Stimulated activated naive CD8-positive, alpha-beta T cell treated with anti-CD3 and anti-CD28 coated beads, Interleukin-15, amount 100 ng/mL, for 72 hours (primary cell): ENCODE measurements at regions not wholly inside any gene's neighbourhood (a gene's known extent, or its start where the extent isn't known, plus 50 kb on each side); places are given as distances from the start of the nearest gene placed in this dataset.

Source experiments
- ATAC-seq: fragments of 150-1000 bp; cut with Tn5 transposase; 2 replicates; pipeline ENCODE4 v1.10.0; 2021; ENCODE audit warnings: mild to moderate bottlenecking, moderate library complexity
- DNase-seq, 2 donors: peaks; one replicate each; pipeline ENCODE4 v3.0.0; 2021 to 2022
- H3K27ac Mint-ChIP-seq, 2 donors: one replicate each; pipeline ENCODE4 v1.8.0; 2022; ENCODE audit warnings: mild to moderate bottlenecking in 2 of 2, mixed read lengths in 2 of 2, moderate library complexity in 2 of 2
- H3K27me3 Mint-ChIP-seq: one replicate; pipeline ENCODE4 v1.8.0; 2022; ENCODE audit warnings: mixed read lengths
- H3K4me1 Mint-ChIP-seq: one replicate; pipeline ENCODE4 v1.8.0; 2022; ENCODE audit warnings: mild to moderate bottlenecking, mixed read lengths
- H3K4me3 Mint-ChIP-seq, 2 donors: one replicate each; pipeline ENCODE4 v1.8.0; 2022; ENCODE audit warnings: mild to moderate bottlenecking in 2 of 2, mixed read lengths in 2 of 2, moderate library complexity in 1 of 2
- H3K9me3 Mint-ChIP-seq, 2 donors: one replicate each; pipeline ENCODE4 v1.8.0; 2022; ENCODE audit warnings: mixed read lengths in 2 of 2

GRCh38 chr15:95911570-95912279 is 418.8 kb upstream of the NR2F2 start:
- DNase-seq (no peak), ATAC-seq (no peak)
- no peak overlapping the region for H3K27ac Mint-ChIP-seq
- no peaks in the 10 kb centered on the region for H3K4me1 Mint-ChIP-seq
- H3K4me3 Mint-ChIP-seq: no peak overlapping the region
- peaks cover 7% of the 10 kb centered on the region for H3K27me3 Mint-ChIP-seq
- no peaks in the 10 kb centered on the region for H3K9me3 Mint-ChIP-seq

GRCh38 chr15:95912280-95912625 is 418.2 kb upstream of the NR2F2 start:
- Mint-ChIP-seq H3K27me3 (peaks cover 12% of the 10 kb centered on the region), H3K27ac (no peak overlapping the region), H3K9me3 (no peaks in the 10 kb centered on the region), H3K4me1 (no peaks in the 10 kb centered on the region), H3K4me3 (no peak overlapping the region)
- DNase-seq (no peak), ATAC-seq (no peak)

GRCh38 chr15:95912728-95913127 is 417.8 kb upstream of the NR2F2 start:
- Mint-ChIP-seq H3K9me3 (no peaks in the 10 kb centered on the region), H3K27ac (no peak overlapping the region)
- DNase-seq: no peak

GRCh38 chr15:95916568-95916967 is 413.9 kb upstream of the NR2F2 start:
- no peak for ATAC-seq
- Mint-ChIP-seq H3K4me3 (no peak overlapping the region), H3K9me3 (no peaks in the 10 kb centered on the region), H3K27me3 (peaks cover 13% of the 10 kb centered on the region), H3K27ac (no peak overlapping the region), H3K4me1 (no peaks in the 10 kb centered on the region)
- DNase-seq: no peak

More at GRCh38 chr15:95912728-95913127, 417.8 kb upstream of the NR2F2 start:
- Mint-ChIP-seq H3K4me3 (no peak overlapping the region), H3K27me3 (peaks cover 13% of the 10 kb centered on the region), H3K4me1 (no peaks in the 10 kb centered on the region)
- no peak for ATAC-seq

- peaks cover 13% of the 10 kb centered on the region for H3K27me3 Mint-ChIP-seq
- no peak for DNase-seq
- H3K4me1 Mint-ChIP-seq: no peaks in the 10 kb centered on the region
- H3K9me3 Mint-ChIP-seq: no peaks in the 10 kb centered on the region
- H3K4me3 Mint-ChIP-seq: no peak overlapping the region
- no peak overlapping the region for H3K27ac Mint-ChIP-seq
- no peak for ATAC-seq
Observed at GRCh38 chr15:95918525-95918924, 412.0 kb upstream of the NR2F2 start.

- no peak for ATAC-seq
- Mint-ChIP-seq H3K27ac (no peak overlapping the region), H3K27me3 (peaks cover 13% of the 10 kb centered on the region), H3K4me1 (no peaks in the 10 kb centered on the region), H3K9me3 (no peaks in the 10 kb centered on the region), H3K4me3 (no peak overlapping the region)
- DNase-seq: no peak
Observed at GRCh38 chr15:95919460-95919859, 411.0 kb upstream of the NR2F2 start.

GRCh38 chr15:95921404-95921803 is 409.1 kb upstream of the NR2F2 start:
- ATAC-seq (no peak), DNase-seq (no peak)
- Mint-ChIP-seq H3K4me3 (no peak overlapping the region), H3K9me3 (no peaks in the 10 kb centered on the region), H3K4me1 (no peaks in the 10 kb centered on the region), H3K27me3 (peaks cover 13% of the 10 kb centered on the region), H3K27ac (no peak overlapping the region)

GRCh38 chr15:95922431-95922830 is 408.1 kb upstream of the NR2F2 start:
- no peak overlapping the region for H3K27ac Mint-ChIP-seq
- H3K4me1 Mint-ChIP-seq: no peaks in the 10 kb centered on the region
- H3K9me3 Mint-ChIP-seq: no peaks in the 10 kb centered on the region
- peaks cover 8% of the 10 kb centered on the region for H3K27me3 Mint-ChIP-seq
- ATAC-seq: no peak
- DNase-seq: no peak
- no peak overlapping the region for H3K4me3 Mint-ChIP-seq

- Mint-ChIP-seq H3K27ac (no peak overlapping the region), H3K9me3 (no peaks in the 10 kb centered on the region), H3K27me3 (peaks cover 8% of the 10 kb centered on the region), H3K4me1 (peaks cover 2% of the 10 kb centered on the region), H3K4me3 (no peak overlapping the region)
- DNase-seq: no peak
- ATAC-seq: no peak
Observed at GRCh38 chr15:95923792-95924191, 406.7 kb upstream of the NR2F2 start.

GRCh38 chr15:95928822-95929221 is 401.7 kb upstream of the NR2F2 start:
- no peak overlapping the region for H3K27ac Mint-ChIP-seq
- no peak overlapping the region for H3K4me3 Mint-ChIP-seq
- H3K27me3 Mint-ChIP-seq: no peaks in the 10 kb centered on the region
- ATAC-seq (no peak), DNase-seq (no peak)
- no peaks in the 10 kb centered on the region for H3K9me3 Mint-ChIP-seq
- H3K4me1 Mint-ChIP-seq: peaks cover 10% of the 10 kb centered on the region

- peaks cover 10% of the 10 kb centered on the region for H3K4me1 Mint-ChIP-seq
- H3K27me3 Mint-ChIP-seq: no peaks in the 10 kb centered on the region
- no peak overlapping the region for H3K4me3 Mint-ChIP-seq
- no peaks in the 10 kb centered on the region for H3K9me3 Mint-ChIP-seq
- DNase-seq: peak in 1 of 2 donors; percentile 15
- H3K27ac Mint-ChIP-seq: no peak overlapping the region
- ATAC-seq: peak; percentile 59
Observed at GRCh38 chr15:95929232-95929846, 401.2 kb upstream of the NR2F2 start.

GRCh38 chr15:95930659-95931375 is 399.7 kb upstream of the NR2F2 start:
- no peak overlapping the region for H3K27ac Mint-ChIP-seq
- no peaks in the 10 kb centered on the region for H3K9me3 Mint-ChIP-seq
- H3K4me1 Mint-ChIP-seq: peaks cover 10% of the 10 kb centered on the region
- no peaks in the 10 kb centered on the region for H3K27me3 Mint-ChIP-seq
- H3K4me3 Mint-ChIP-seq: no peak overlapping the region
- DNase-seq (no peak), ATAC-seq (no peak)

- no peak for DNase-seq
- peaks cover 10% of the 10 kb centered on the region for H3K4me1 Mint-ChIP-seq
- H3K27me3 Mint-ChIP-seq: no peaks in the 10 kb centered on the region
- no peak overlapping the region for H3K27ac Mint-ChIP-seq
- ATAC-seq: no peak
- no peak overlapping the region for H3K4me3 Mint-ChIP-seq
- no peaks in the 10 kb centered on the region for H3K9me3 Mint-ChIP-seq
Observed at GRCh38 chr15:95931619-95932018, 398.9 kb upstream of the NR2F2 start.

- H3K9me3 Mint-ChIP-seq: no peaks in the 10 kb centered on the region
Observed at GRCh38 chr15:95932141-95932540, 398.4 kb upstream of the NR2F2 start.

GRCh38 chr15:95932676-95933075 is 397.8 kb upstream of the NR2F2 start:
- no peak for DNase-seq

More at GRCh38 chr15:95932141-95932540, 398.4 kb upstream of the NR2F2 start:
- H3K27ac Mint-ChIP-seq: no peak overlapping the region
- DNase-seq: no peak
- no peak for ATAC-seq
- peaks cover 10% of the 10 kb centered on the region for H3K4me1 Mint-ChIP-seq
- H3K4me3 Mint-ChIP-seq: no peak overlapping the region
- no peaks in the 10 kb centered on the region for H3K27me3 Mint-ChIP-seq

GRCh38 chr15:95935852-95936251 is 394.6 kb upstream of the NR2F2 start:
- Mint-ChIP-seq H3K9me3 (no peaks in the 10 kb centered on the region), H3K4me3 (no peak overlapping the region), H3K27me3 (no peaks in the 10 kb centered on the region), H3K27ac (no peak overlapping the region), H3K4me1 (no peaks in the 10 kb centered on the region)
- DNase-seq (no peak), ATAC-seq (no peak)

More at GRCh38 chr15:95932676-95933075, 397.8 kb upstream of the NR2F2 start:
- no peak for ATAC-seq
- no peaks in the 10 kb centered on the region for H3K9me3 Mint-ChIP-seq
- H3K27me3 Mint-ChIP-seq: no peaks in the 10 kb centered on the region
- H3K27ac Mint-ChIP-seq: no peak overlapping the region
- peaks cover 10% of the 10 kb centered on the region for H3K4me1 Mint-ChIP-seq
- no peak overlapping the region for H3K4me3 Mint-ChIP-seq
